HG03045 (cell line): ENCODE measurements at regions not wholly inside any gene's neighbourhood (a gene's known extent, or its start where the extent isn't known, plus 50 kb on each side); places are given as distances from the start of the nearest gene placed in this dataset.
"Not testable (repeated sequence)": the region's sequence is repeated elsewhere in the genome, so short reads cannot be mapped to it uniquely, and the experiment has no call there.

Source experiments
- ATAC-seq: cut with Tn5 transposase; IDR thresholded peaks from one replicate; pipeline ENCODE4 v1.9.1; 2021; ENCODE audit warnings: mild to moderate bottlenecking, moderate library complexity; ENCODE audit not compliant: unreplicated experiment

DNA sequence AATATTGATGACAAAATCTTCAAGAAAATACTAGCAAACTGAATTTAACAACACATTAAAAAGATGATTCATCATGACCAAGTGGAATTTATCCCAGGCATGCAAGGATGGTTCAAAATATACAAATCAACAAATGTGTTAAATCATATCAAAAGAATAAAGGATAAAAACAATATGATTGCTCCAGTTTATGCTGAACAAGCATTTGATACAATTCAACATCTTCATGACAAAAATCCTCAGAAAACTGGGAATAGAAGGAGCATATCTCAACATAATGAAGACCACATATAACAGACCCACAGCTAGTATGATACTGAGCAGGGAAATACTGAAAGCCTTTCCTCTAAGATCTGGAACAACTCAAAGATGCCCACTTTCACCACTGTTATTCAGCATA is 352.3 kb downstream of the PYDC2 start:
- ATAC-seq: no peak

DNA sequence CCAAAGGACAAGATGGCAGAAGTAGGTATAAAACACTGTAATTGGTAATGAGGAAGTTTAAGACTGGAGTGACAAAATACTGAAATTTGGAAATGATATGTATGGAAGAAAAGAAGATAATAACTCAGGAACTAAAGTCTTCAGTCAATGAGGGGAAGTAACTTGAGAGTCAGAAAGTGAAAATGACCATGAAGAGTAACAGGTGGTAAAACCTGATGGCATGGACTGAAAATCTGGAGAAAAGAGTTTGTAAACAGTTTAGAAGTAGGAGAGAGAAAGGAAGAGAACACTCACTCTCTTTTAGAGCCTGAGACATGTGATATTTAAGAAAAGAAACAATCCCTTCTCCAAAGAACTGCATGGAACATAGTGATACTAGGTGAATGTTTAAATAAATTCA is 387.9 kb downstream of the PYDC2 start:
- no peak for ATAC-seq

- ATAC-seq: no peak
Observed at GRCh38 chr3:191859531-191859930, 398.6 kb downstream of the PYDC2 start.

GRCh38 chr3:191869738-191870415 is 408.9 kb downstream of the PYDC2 start:
- ATAC-seq: no peak

DNA sequence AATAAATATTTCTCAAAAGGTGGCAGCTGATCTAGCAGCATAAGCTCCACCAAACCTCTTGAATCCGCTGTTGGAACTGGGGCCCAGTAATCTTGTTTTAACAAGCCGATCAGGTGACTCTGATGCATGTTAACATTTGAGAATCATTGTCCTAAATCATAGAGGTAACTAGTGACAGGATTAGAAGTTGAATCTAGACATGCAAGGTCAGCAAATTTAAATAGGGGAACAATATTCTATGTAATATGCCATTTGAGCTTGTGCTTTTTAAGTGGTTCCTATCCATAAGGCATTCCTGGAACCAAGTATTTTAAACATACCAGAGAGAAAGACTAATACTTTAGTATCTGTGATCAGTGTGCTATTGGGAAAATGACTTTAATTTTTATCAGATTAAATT is 412.8 kb downstream of the PYDC2 start:
- no peak for ATAC-seq

- no peak for ATAC-seq
Observed at GRCh38 chr3:191882289-191882688, 421.3 kb downstream of the PYDC2 start.

DNA sequence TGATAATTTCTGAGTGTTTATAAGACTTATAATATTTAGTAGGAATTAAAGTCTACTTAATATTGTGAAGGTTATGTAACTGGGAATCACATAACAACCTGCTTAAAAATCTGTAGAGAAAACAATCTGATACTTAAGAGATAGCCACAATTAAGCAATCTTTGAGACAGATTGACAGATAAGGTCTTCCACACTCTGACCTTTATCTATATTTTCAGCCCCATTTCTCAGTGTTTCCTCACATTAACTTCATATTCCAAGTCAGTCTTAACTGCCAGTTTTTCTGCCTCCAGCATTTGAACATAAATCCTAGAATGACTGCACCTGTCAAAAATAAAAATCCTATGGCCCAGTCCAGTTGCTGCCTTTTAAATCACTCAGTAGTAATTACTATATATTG is 423.2 kb downstream of the PYDC2 start:
- ATAC-seq: no peak

DNA sequence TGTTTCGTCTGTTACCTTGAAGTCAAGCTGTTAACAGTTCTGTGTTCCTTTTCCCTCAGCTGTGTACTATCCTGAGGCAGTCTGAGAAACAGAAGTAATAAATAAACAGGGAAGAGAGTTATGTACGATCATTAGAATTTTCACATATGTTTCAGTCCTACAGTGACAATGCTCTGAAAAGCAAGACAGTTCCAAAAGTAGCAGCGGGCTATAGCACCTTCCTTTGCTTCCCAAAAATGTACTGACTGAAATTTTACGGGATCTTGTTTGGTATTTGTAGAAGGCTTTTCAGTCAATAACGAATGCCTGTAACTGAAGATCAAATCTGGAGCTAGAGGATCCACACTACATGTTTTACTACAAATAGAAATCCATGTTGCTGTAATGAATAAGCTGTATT is 428.1 kb downstream of the PYDC2 start:
- no peak for ATAC-seq

- no peak for ATAC-seq
Observed at GRCh38 chr3:191889756-191890155, 428.8 kb downstream of the PYDC2 start.

DNA sequence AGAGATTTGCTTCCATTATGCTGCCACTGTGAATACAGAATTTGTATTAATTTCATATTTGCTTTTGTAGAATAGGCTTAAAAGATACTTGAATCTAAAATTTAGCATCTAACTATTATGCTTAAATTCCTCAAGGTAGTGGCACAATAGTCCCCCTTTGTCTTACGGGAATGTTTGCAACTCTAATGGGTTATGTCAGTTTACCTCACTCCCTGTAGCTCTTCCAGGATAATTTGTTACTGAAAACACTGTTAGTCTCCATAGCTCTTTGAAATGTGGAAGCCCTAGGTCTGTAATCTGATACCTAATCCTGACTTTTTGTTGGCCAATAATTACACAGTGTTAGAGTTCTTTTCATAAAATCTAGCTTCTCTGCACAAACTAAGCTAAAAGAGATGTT is 433.4 kb downstream of the PYDC2 start:
- no peak for ATAC-seq

GRCh38 chr3:191901741-191902140 is 440.8 kb downstream of the PYDC2 start:
- no peak for ATAC-seq

DNA sequence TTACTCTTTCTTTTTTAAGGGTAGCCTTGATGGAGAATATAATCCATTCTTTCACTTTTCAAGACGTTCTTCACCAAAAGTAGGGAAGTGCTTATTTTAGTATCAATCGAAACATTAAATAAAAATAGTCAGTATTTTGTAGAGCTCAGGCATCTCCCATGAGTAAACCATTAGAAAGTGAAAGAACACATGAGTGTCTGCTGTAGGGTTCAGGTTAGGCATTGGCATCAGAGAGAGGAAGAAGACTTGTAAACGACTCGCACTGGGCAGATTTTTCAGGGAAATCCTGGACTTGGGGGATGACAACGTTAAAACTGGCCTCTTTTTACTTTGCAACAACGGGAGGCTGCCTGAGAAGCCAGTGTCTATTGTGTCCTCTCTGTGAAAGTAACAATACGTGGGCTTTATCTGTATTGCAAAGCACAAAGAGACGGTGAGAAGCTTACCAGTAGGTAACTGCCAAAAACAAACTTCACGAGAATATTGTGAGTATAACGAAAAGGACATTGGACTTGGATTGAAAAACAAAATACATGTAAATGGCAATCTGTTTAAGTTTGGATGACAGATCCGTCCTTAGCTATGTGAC is 451.7 kb downstream of the PYDC2 start:
- no peak for ATAC-seq

DNA sequence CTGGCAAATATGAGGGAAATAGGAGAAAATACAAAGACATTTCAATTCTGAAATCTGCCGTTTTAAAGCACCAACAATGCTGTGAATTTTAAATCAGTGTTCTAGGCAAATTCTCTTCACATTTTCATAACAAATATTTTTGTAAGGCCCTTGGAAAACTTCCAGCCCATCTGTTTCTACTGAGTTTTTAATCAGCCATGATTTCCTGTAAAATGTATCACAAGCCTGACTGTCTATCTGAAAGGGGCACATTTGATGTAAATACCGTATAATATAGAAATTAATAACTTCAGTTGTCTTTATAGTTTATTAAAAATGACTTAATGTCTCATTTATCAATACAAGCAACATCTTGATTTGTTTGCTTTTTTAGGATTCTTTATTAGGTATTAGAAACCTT is 454.7 kb downstream of the PYDC2 start:
- ATAC-seq: no peak

DNA sequence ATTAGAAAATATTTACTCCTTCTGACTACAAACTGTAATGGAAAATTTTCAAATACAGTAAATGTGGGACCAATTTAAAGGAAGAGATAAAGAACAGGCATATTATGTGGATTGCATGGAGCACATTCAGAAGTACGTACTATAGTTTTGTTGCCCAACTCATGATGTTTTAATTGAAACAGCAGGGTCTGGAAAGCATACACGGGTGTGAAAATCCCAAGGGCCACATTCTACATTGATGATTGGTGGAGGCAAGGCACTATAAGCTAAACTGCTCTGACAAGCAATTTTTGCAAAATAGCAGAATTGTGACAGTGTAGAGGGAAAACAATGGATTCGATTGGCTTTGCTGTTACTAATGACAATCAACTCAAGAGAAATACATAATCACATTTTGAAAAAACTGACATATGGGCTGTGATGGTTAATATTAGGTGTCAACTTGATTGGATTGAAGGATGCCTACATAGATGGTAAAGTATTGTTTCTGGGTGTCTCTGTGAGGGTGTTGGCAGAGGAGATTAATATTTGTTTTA is 458.6 kb downstream of the PYDC2 start:
- no peak for ATAC-seq

DNA sequence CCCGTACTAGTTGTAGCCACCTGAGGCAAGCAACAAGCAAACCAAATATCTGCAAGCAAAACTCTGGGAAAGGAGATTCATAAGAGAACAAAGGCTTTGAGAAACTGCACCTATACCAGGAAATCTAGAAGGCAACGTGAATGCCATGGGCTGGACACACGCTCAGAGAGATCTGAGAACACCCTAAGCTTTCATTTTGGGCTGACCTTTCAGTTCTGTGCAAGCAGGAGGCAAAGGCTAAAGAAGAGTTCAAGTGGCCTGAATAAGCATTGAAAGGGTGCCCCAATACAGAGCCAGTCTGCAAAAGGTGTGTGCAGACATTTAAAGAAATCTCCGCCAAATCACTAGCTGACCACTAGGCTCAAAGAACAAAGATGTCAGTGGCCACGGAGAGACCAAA is 461.6 kb downstream of the PYDC2 start:
- ATAC-seq: no peak

- not testable (repeated sequence) for ATAC-seq
Observed at GRCh38 chr3:191927183-191927817, 466.3 kb downstream of the PYDC2 start.

DNA sequence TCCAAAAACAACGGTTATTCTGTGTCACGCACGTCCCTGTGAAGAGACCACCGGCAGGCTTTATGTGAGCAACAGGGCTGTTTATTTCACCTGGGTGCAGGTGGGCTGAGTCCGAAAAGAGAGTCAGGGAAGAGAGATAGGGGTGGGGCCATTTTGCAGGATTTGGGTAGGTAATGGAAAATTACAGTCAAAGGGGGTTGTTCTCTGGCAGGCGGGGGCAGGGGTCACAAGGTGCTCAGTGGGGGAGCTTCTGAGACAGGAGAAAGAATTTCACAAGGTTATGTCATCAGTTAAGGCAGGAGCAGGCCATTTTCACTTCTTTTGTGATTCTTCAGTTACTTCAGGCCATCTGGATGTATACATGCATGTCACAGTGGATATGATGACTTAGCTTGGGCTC is 467.0 kb downstream of the PYDC2 start:
- ATAC-seq: not testable (repeated sequence)

DNA sequence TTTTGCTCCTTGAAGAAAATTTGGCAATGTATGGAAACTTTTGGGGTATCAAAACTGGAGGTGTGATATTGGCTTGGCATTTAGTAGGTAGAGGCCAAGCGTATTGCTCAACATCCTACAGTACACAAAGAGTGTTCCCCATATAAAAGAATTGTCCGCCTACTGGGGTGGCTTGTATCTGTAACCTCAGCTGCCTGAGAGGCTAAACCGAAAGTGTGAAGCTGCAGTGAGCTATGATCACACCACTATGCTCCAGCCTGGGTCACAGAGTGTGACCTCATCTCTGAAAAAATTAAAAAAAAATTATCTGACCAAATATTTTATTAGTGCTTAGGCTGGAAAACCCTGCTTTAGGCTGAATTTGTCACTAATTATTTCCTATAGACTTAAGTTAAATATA is 483.9 kb downstream of the PYDC2 start:
- no peak for ATAC-seq

- ATAC-seq: no peak
Observed at GRCh38 chr3:191952186-191952585, 491.2 kb downstream of the PYDC2 start.

DNA sequence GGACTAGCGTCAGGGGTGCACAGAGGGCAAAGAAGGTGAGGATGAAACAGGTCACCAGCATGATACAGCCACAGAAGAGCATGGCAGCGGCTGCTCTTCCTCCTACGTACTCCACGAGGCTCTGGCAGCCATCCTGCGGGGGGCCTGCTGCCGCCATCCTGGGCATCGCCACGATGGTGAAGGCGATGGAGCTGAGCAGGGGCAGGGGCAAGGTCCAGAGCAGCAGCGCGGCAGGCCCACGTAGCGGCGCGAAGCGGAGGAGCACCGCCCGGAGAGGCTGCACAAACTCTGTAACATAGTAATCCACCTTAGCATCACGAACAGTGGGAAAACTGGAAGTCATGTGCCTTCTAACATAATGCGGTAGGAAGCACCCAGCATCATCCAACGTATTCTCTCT is 491.6 kb downstream of the PYDC2 start:
- ATAC-seq: no peak

DNA sequence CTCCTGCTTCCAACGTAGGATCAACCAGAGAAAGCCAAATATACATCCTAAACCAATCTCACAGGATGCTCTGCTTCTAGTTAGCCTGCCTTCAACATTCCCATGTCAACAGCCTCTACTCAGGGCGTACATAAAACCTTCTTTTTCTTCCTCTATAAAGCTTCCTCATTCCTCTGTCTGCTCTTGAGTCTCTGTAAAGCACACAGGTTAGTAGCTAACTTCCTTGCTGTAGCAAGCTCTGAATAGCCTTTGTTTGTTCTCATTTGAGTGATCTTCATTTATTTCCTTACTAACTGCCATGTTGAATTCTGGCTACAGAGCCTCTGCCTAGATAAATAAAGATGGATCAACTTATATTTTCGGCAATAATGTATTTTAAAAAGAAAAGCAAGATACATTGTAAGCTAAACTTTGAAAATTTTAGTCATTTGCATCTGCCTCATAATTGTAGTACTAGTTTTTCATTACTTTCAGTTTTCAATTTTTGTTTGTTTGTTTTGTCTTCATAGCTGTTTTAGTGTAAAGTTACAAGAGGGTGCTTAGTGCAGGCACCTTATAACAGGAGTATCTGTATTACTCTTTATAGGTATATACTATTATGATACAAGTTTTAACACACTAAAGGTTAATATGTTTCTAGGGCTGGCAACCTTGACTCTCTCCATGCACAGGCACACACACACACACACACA is 498.2 kb downstream of the PYDC2 start:
- ATAC-seq: peak; percentile 64
